Suppressor macrophage treated with lipopolysaccharide for 4 hours (primary cell): ENCODE measurements at regions not wholly inside any gene's neighbourhood (a gene's known extent, or its start where the extent isn't known, plus 50 kb on each side); places are given as distances from the start of the nearest gene placed in this dataset.

ENCODE experiments used
- DNase-seq: peaks from one replicate; pipeline ENCODE4 v3.0.0-alpha.2; 2020

- DNase-seq = no peak
These were observed 68.6 kb upstream of the SYT1 start for GRCh38 chr12:78795934-78796445.

DNA sequence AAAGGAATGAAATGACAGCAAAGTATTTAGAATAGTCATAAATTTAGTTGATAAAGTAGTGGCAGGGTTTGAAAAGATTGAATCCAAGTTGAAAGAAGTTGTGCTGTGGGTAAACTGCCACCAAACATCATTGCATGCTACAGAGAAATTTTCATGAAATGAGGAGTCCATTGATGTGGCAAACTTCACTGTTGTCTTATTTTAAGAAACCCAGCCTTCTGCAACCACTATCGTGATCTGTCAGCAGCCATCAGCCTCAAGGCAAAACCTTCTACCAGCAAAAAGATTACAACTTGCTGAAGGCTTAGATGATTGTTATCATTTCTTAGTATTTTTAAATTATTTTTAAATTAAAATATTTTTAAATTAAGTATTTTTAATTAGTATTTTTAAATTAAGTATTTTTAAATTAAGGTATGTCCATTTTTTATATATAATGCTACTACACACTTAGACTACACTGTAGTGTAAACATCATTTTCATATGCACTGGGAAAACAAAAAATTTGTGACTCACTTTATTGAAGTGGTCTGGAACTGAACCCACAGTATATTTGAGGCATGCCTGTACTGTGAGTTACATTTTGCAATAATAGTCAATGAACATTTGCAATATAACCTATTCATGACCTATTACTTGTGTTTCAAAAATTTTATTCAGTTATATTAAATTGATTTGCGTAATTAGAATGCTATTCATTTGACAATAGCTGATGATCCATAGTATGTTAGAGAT, 67.2 kb upstream of the SYT1 start:
- DNase-seq = no peak

- no peak for DNase-seq
These were observed 64.9 kb upstream of the SYT1 start for GRCh38 chr12:78799649-78800048.

DNA sequence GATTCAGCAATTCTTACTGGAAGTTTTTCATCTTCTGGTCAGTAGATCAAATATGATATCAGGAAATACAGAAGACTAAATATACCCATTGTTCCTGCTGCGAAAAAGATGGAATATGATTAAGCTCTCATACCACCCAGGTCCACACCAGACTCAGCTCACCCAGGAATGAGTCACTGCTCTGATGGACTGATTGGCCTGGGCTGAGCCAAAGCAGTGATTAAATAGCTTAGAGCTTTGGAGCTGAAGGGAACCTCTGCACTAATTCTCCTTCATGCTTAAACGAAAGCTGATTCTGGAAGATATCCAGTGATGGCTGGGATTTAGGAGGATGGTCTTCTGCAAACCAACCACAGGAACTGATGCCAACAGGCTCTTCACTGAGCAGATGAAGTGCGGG, 62.0 kb upstream of the SYT1 start:
- no peak for DNase-seq

GRCh38 chr12:78804262-78804661, 60.3 kb upstream of the SYT1 start:
- DNase-seq = no peak
